HuH-7.5 (cell line): ENCODE measurements at regions not wholly inside any gene's neighbourhood (a gene's known extent, or its start where the extent isn't known, plus 50 kb on each side); places are given as distances from the start of the nearest gene placed in this dataset.
A peak's percentile ranks its signal among the peaks of the same experiment; 100 is the strongest.

Source experiments
- DNase-seq: peaks from one replicate; pipeline ENCODE4 v3.0.0; 2011; ENCODE audit warnings: low spot score

DNA sequence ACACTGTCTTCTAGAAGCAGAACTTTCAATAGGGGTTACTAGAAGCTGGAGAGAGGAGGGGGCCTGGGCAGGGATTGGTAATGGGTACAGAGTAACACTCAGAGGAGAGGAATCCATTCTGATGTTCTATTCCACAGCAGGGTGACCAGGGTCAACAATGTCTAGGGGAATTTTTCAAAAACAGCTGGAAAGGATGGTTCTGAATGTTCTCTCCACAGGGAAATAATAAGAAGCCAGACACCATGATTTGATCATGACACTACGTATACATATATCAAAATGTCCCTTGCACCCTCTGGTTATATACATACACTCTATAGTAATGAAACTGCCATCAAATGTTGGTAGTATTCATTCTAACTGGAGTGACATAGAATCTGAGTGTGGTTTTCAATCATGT, 111.2 kb upstream of the TOP3B start:
- DNase-seq: no peak

DNA sequence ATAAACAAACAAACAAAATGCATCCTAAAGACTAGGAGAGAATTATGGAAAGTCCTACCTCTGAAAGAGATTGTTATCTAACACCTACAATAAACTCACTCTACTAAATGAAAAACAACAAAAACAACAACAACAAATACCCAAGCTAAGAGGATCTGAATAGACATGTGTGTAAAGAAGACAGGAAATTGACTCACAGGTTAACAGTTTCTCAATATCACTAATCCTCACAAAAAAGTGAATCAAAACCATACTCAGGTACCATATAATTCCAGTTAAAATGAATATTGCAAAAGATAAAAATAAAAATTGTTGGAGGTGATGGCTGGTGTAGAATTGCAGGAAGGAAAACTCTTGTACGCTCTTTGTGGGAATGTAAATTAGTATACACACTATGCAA, 110.4 kb upstream of the TOP3B start:
- no peak for DNase-seq

DNA sequence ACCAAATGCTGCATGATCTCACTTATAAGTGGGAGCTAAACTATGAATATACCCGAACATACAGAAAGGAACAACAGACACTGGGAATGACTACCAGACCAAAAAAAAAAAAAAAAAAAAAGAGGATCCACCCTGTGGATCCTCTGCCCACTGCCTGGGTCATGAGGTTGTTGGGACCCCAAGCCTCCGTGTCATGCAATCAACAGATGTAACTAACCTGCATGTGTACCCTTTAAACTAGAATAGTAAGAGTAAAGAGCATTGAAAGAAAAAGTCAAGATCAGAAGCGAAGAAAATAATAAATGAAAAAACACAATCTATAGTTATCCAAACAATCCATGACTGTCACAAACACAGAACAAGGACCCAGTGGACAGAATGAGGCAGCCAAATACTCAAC, 109.5 kb upstream of the TOP3B start:
- no peak for DNase-seq

DNA sequence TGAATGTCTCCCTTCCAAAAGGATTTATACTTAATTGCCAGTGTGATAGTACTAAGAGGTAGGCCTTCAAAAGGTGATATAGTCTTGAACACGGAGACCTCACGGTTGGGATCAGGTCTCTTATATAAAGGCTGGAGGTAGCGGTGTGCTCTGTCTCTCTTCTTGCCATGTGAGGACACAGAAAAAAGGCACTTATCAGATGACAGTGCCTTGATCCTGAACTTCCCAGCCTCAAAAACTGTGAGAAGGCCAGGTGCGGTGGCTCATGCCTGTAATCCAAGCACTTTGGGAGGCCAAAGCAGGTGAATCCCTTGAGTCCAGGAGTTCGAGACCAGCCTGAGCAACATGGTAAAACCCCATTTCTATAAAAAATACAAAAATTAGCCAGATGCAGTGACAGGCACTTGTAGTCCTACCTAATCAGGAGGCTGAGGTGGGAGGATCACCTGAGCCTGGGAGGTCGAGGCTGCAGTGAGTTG, 108.9 kb upstream of the TOP3B start:
- DNase-seq: no peak

GRCh38 chr22:22090650-22091399, 108.2 kb upstream of the TOP3B start:
- DNase-seq: no peak

DNA sequence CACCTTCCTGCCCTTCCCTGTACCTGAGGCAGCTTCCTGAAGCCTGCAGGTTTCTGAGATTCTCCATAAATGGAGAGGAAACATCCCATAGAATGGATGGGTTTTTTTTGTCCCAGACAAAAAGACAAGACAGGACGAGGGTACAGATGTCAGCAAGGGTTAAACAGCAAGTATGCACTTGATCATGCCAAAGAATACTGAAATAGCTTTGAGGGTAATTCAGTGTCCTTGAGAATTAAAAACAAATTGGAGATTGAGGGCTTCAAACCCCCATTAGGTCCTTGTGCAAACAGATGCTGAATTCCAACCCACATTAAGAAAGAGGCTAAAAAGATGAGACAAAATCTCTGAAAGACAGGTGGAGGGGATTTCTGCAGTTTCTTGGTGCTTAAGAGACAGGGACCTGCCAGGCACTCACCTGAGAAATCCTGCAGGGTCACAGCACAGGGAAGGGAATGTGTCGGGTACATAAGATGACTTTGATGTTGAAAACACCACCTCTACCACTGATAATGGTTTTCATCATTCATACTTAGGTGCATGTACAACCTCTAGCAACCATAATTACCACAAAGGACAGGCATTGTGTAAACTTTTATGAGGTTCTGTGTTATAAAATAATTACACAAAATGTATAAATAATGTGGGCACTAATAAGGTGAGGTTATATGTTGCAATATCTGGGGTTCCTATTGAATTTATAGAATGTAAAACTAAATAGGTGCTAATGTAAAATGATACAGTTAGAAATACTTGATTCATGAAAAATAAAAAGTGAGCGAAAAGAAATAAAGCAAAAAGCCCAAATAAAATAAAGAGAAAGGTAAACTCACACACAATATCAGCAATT, 107.1 kb upstream of the TOP3B start:
- no peak for DNase-seq

GRCh38 chr22:22088658-22089458, 106.3 kb upstream of the TOP3B start:
- no peak for DNase-seq

GRCh38 chr22:22087854-22088657, 105.5 kb upstream of the TOP3B start:
- peak; percentile 37 for DNase-seq

DNA sequence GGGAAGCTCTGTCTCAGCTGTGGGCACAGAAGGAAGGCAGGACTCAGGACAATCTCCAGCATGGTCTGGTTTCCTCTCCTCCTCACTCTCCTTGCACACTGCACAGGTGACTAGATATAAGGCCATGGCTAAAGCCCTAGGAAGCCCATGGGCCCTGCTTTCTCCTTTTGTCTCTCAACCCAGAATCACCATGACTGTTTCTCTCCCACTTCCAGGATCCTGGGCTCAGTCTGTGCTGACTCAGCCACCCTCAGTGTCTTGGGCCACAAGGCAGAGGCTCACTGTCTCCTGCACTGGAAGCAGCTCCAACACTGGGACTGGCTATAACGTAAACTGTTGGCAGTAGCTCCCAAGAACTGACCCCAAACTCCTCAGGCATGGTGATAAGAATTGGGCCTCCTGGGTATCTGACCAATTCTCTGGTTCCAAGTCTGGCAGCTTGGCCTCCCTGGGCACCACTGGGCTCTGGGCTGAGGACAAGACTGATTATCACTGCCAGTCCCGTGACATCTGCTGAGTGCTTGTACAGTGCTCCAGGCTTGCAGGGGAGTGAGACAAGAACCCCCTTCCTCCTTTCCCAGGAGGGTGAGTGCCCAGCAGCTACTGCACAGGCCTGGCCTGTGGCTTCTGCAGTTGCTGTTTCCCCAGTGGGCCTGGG, 104.0 kb upstream of the TOP3B start:
- no peak for DNase-seq

GRCh38 chr22:22085702-22086500, 103.3 kb upstream of the TOP3B start:
- no peak for DNase-seq

- DNase-seq: no peak
These were observed 101.6 kb upstream of the TOP3B start for GRCh38 chr22:22084089-22084711.

GRCh38 chr22:22082960-22083359, 100.4 kb upstream of the TOP3B start:
- DNase-seq: no peak

DNA sequence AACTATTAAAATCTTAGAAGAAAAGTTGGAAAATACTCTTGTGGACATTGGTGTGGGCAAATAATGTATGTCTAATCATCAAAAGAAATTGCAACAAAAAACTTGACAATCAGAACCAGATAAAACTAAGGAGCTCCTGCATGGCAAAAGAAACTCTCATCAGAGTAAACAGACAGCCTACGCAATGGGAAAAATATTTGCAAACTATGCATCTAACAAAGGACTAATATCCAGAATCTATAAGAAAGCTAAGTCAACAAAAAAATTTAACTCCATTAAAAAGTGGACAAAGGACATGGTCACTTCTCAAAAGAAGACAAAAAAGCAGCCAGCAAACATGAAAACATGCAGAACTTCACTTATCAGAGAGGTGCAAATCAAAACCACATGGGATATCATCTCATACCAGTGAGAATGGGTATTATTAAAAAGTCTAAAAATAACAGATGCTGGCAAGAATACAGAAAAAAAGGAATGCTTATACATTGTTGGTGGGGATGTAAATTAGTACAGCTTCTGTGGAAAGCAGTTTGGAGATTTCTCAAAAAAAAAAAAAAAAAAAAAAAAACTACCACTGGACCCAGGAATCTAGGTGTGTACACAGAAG, 99.7 kb upstream of the TOP3B start:
- DNase-seq: no peak

DNA sequence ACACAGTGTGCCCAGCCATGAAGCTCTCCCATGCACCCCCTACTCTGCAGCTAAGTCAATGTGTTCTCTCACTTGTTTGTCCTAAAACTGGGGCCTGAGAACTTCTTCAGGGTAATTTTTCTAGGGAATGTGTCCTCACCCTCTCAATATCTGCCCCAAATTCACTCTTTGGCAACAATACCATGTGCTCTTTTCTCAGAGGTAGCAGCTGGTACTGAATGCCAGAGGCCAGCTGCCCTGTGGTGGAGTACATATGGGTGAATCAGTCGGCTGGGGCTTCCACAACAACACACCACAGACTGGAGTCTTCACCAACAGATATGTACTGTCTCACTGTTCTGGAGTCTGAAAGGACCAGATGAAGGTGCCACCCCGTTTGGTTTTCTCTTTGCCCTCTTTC, 97.7 kb upstream of the TOP3B start:
- DNase-seq: no peak

- DNase-seq: no peak
These were observed 97.0 kb upstream of the TOP3B start for GRCh38 chr22:22079404-22080148.

- no peak for DNase-seq
These were observed 95.7 kb upstream of the TOP3B start for GRCh38 chr22:22078329-22078728.

- DNase-seq: no peak
These were observed 94.5 kb upstream of the TOP3B start for GRCh38 chr22:22076932-22077703.

- no peak for DNase-seq
These were observed 93.8 kb upstream of the TOP3B start for GRCh38 chr22:22076361-22076760.
